C4-2B (cell line): ENCODE measurements at regions not wholly inside any gene's neighbourhood (a gene's known extent, or its start where the extent isn't known, plus 50 kb on each side); places are given as distances from the start of the nearest gene placed in this dataset.

Experiments used
- CTCF ChIP-seq: fragments of 450-650 bp; conservative IDR thresholded peaks from 2 replicates; pipeline ENCODE4 v1.5.1; 2017; ENCODE audit warnings: mild to moderate bottlenecking
- ZFX ChIP-seq: fragments of 450-650 bp; IDR thresholded peaks from 2 replicates; pipeline ENCODE4 v1.6.1; 2017

- TF ChIP-seq CTCF (no peak), ZFX (no peak)
Measured at GRCh38 chr3:188976407-188976806, 195.4 kb upstream of the TPRG1 start.
